Trophoblast cell (in vitro differentiated cells and primary cell): ENCODE measurements at regions not wholly inside any gene's neighbourhood (a gene's known extent, or its start where the extent isn't known, plus 50 kb on each side); places are given as distances from the start of the nearest gene placed in this dataset.
"Not testable (repeated sequence)": the region's sequence is repeated elsewhere in the genome, so short reads cannot be mapped to it uniquely, and the experiment has no call there.

Experiments
- DNase-seq, 2 donors: peaks; one replicate each; pipeline ENCODE4 v3.0.0-alpha.2; 2016
- H2AFZ ChIP-seq: 2 replicates; pipeline ENCODE4 v1.6.1; 2013; ENCODE audit warnings: low read length, moderate library complexity, mild to moderate bottlenecking; ENCODE audit not compliant: insufficient read depth, poor library complexity
- H2AK5ac ChIP-seq: 2 replicates; pipeline ENCODE4 v1.6.1; 2013; ENCODE audit warnings: mild to moderate bottlenecking, low read length
- H2BK120ac ChIP-seq: 2 replicates; pipeline ENCODE4 v1.6.1; 2013; ENCODE audit warnings: low read length, mild to moderate bottlenecking, moderate library complexity; ENCODE audit not compliant: insufficient read depth, poor library complexity
- H2BK12ac ChIP-seq: 2 replicates; pipeline ENCODE4 v1.6.1; 2013; ENCODE audit warnings: mild to moderate bottlenecking, low read length, moderate library complexity
- H2BK5ac ChIP-seq: 2 replicates; pipeline ENCODE4 v1.6.1; 2013; ENCODE audit warnings: low read length, low read depth, moderate library complexity, mild to moderate bottlenecking; ENCODE audit not compliant: poor library complexity
- H3K14ac ChIP-seq: 2 replicates; pipeline ENCODE4 v1.6.1; 2013; ENCODE audit warnings: mild to moderate bottlenecking, low read length
- H3K18ac ChIP-seq: 2 replicates; pipeline ENCODE4 v1.6.1; 2013; ENCODE audit warnings: mild to moderate bottlenecking, low read length
- H3K23ac ChIP-seq: 2 replicates; pipeline ENCODE4 v1.6.1; 2013; ENCODE audit warnings: low read length
- H3K27ac ChIP-seq: 2 replicates; pipeline ENCODE4 v1.5.1; 2013; ENCODE audit warnings: low read depth, mild to moderate bottlenecking, inconsistent platforms, low read length, moderate library complexity
- H3K27me3 ChIP-seq: 2 replicates; pipeline ENCODE4 v1.6.1; 2013; ENCODE audit warnings: inconsistent platforms, mild to moderate bottlenecking, low read length, moderate library complexity; ENCODE audit not compliant: insufficient read depth
- H3K36me3 ChIP-seq, 2 experiments: 1 replicate in 1 of 2; 2 replicates in 1 of 2; pipeline ENCODE4 v1.6.1; 2013; ENCODE audit warnings: low read length in 2 of 2, mild to moderate bottlenecking in 2 of 2, moderate library complexity in 1 of 2; ENCODE audit not compliant: insufficient read depth in 2 of 2, control insufficient read depth in 1 of 2
- H3K4ac ChIP-seq: 2 replicates; pipeline ENCODE4 v1.6.1; 2013; ENCODE audit warnings: low read depth, mild to moderate bottlenecking, low read length, moderate library complexity
- H3K4me1 ChIP-seq, 2 experiments: 1 replicate in 1 of 2; 2 replicates in 1 of 2; pipeline ENCODE4 v1.6.1; 2013; ENCODE audit warnings: low read length in 2 of 2, mild to moderate bottlenecking in 2 of 2, moderate library complexity in 1 of 2; ENCODE audit not compliant: insufficient read depth in 2 of 2, control insufficient read depth in 1 of 2
- H3K4me2 ChIP-seq: 2 replicates; pipeline ENCODE4 v1.6.1; 2013; ENCODE audit warnings: inconsistent platforms, mild to moderate bottlenecking, low read length, moderate library complexity
- H3K4me3 ChIP-seq: 2 replicates; pipeline ENCODE4 v1.5.1; 2013; ENCODE audit warnings: mild to moderate bottlenecking, low read depth, low read length, inconsistent platforms
- H3K79me1 ChIP-seq: one replicate; pipeline ENCODE4 v1.6.1; 2013; ENCODE audit warnings: low read length
- H3K79me2 ChIP-seq: 2 replicates; pipeline ENCODE4 v1.6.1; 2013; ENCODE audit warnings: low read length, mild to moderate bottlenecking; ENCODE audit not compliant: control insufficient read depth, insufficient read depth, poor library complexity
- H3K9ac ChIP-seq: 2 replicates; pipeline ENCODE4 v1.6.1; 2013; ENCODE audit warnings: mild to moderate bottlenecking, low read length
- H3K9me3 ChIP-seq: 2 replicates; pipeline ENCODE4 v1.6.1; 2013; ENCODE audit warnings: low read depth, mild to moderate bottlenecking, control low read depth, inconsistent platforms, low read length; ENCODE audit not compliant: insufficient read depth
- H4K12ac ChIP-seq: 2 replicates; pipeline ENCODE4 v1.6.1; 2013; ENCODE audit warnings: low read depth, mild to moderate bottlenecking, low read length, moderate library complexity
- H4K8ac ChIP-seq: 2 replicates; pipeline ENCODE4 v1.6.1; 2013; ENCODE audit warnings: low read depth, mild to moderate bottlenecking, low read length, moderate library complexity
- H4K91ac ChIP-seq: one replicate; pipeline ENCODE4 v1.6.1; 2013; ENCODE audit warnings: low read depth, mild to moderate bottlenecking, low read length, moderate library complexity
- WGBS: extraction: QIAGEN DNeasy Blood & Tissue Kit; methylation state at CpG from one replicate; pipeline ENCODE4 v1.1.7; 2013; ENCODE audit warnings: missing lambda C conversion rate; ENCODE audit not compliant: insufficient read length, insufficient coverage; ENCODE audit errors: extremely low coverage; 5-methylcytosine and 5-hydroxymethylcytosine counted together

GRCh38 chr13:87557788-87558187 lies 113.4 kb upstream of the SLITRK5 start:
- Histone ChIP-seq H2BK5ac (no peak overlapping the region), H3K18ac (no peak overlapping the region), H2BK12ac (no peak overlapping the region), H3K4ac (no peak overlapping the region), H4K91ac (no peak overlapping the region), H4K12ac (no peak overlapping the region), H3K9ac (no peak overlapping the region), H3K23ac (no peak overlapping the region), H2AK5ac (no peak overlapping the region), H4K8ac (no peak overlapping the region), H3K79me1 (no peaks in the 10 kb centered on the region), H3K14ac (no peak overlapping the region), H3K79me2 (no peaks in the 10 kb centered on the region), H3K27me3 (no peaks in the 10 kb centered on the region), H3K4me1 (no peaks in the 10 kb centered on the region), H2AFZ (no peak overlapping the region), H3K27ac (no peak overlapping the region), H2BK120ac (no peak overlapping the region), H3K4me3 (no peak overlapping the region), H3K36me3 (no peaks in the 10 kb centered on the region), H3K9me3 (no peaks in the 10 kb centered on the region), H3K4me2 (no peak overlapping the region)
- WGBS, result no CpG with 5 or more reads among the region's 2 CpGs
- DNase-seq, result no peak

GRCh38 chr13:87561580-87561979 lies 109.6 kb upstream of the SLITRK5 start:
- H3K4ac ChIP-seq, H3K18ac ChIP-seq, H3K9me3 ChIP-seq, H2BK120ac ChIP-seq, H2BK5ac ChIP-seq, H3K36me3 ChIP-seq, H3K4me1 ChIP-seq, H2BK12ac ChIP-seq, H3K27ac ChIP-seq, H4K91ac ChIP-seq, H3K4me3 ChIP-seq, H2AK5ac ChIP-seq, H3K23ac ChIP-seq, H2AFZ ChIP-seq, H3K4me2 ChIP-seq, H4K8ac ChIP-seq, H3K79me1 ChIP-seq, H4K12ac ChIP-seq, H3K79me2 ChIP-seq, H3K14ac ChIP-seq, H3K9ac ChIP-seq, H3K27me3 ChIP-seq, DNase-seq: not testable (repeated sequence)
- WGBS, result no CpG with 5 or more reads among the region's 31 CpGs

- Histone ChIP-seq H3K79me1 (no peaks in the 10 kb centered on the region), H2AK5ac (no peak overlapping the region), H3K4me2 (no peak overlapping the region), H3K4me1 (no peaks in the 10 kb centered on the region), H3K27me3 (no peaks in the 10 kb centered on the region), H4K91ac (no peak overlapping the region), H3K27ac (no peak overlapping the region), H2BK5ac (no peak overlapping the region), H3K36me3 (no peaks in the 10 kb centered on the region), H3K23ac (no peak overlapping the region), H2BK12ac (no peak overlapping the region), H4K8ac (no peak overlapping the region), H3K14ac (no peak overlapping the region), H2BK120ac (no peak overlapping the region), H3K18ac (no peak overlapping the region), H3K4ac (no peak overlapping the region), H3K9ac (no peak overlapping the region), H4K12ac (no peak overlapping the region), H3K4me3 (no peak overlapping the region), H2AFZ (no peak overlapping the region), H3K9me3 (no peaks in the 10 kb centered on the region), H3K79me2 (no peaks in the 10 kb centered on the region)
- no CpG with 5 or more reads among the region's 2 CpGs for WGBS
- no peak for DNase-seq
Observed at GRCh38 chr13:87570669-87571068, 100.5 kb upstream of the SLITRK5 start.

GRCh38 chr13:87582399-87582798 lies 88.8 kb upstream of the SLITRK5 start:
- no peak overlapping the region for H4K12ac ChIP-seq
- H2BK12ac ChIP-seq, result no peak overlapping the region
- H4K8ac ChIP-seq, result no peak overlapping the region
- no peak overlapping the region for H3K4ac ChIP-seq
- no peaks in the 10 kb centered on the region for H3K9me3 ChIP-seq
- H3K79me2 ChIP-seq, result no peaks in the 10 kb centered on the region
- H3K27me3 ChIP-seq, result no peaks in the 10 kb centered on the region
- no peak overlapping the region for H4K91ac ChIP-seq
- no peak overlapping the region for H3K27ac ChIP-seq
- no peak overlapping the region for H3K9ac ChIP-seq
- H2AK5ac ChIP-seq, result no peak overlapping the region
- H3K18ac ChIP-seq, result no peak overlapping the region
- H2BK120ac ChIP-seq, result no peak overlapping the region
- no peak overlapping the region for H2BK5ac ChIP-seq
- no peak overlapping the region for H3K14ac ChIP-seq
- no peak overlapping the region for H3K4me3 ChIP-seq
- DNase-seq, result no peak
- H3K36me3 ChIP-seq, result no peaks in the 10 kb centered on the region
- H3K4me1 ChIP-seq, result no peaks in the 10 kb centered on the region
- no peaks in the 10 kb centered on the region for H3K79me1 ChIP-seq
- H2AFZ ChIP-seq, result no peak overlapping the region
- H3K4me2 ChIP-seq, result no peak overlapping the region
- H3K23ac ChIP-seq, result no peak overlapping the region

- Histone ChIP-seq H3K9me3 (no peaks in the 10 kb centered on the region), H2BK120ac (no peak overlapping the region), H3K79me2 (no peaks in the 10 kb centered on the region), H3K4me1 (no peaks in the 10 kb centered on the region), H3K4me2 (no peak overlapping the region), H3K4ac (no peak overlapping the region), H3K9ac (no peak overlapping the region), H4K12ac (no peak overlapping the region), H3K23ac (no peak overlapping the region), H3K14ac (no peak overlapping the region), H3K79me1 (no peaks in the 10 kb centered on the region), H3K36me3 (no peaks in the 10 kb centered on the region), H3K27ac (no peak overlapping the region), H4K8ac (no peak overlapping the region), H3K18ac (no peak overlapping the region), H2AK5ac (no peak overlapping the region), H4K91ac (no peak overlapping the region), H2AFZ (no peak overlapping the region), H2BK5ac (no peak overlapping the region), H2BK12ac (no peak overlapping the region), H3K27me3 (no peaks in the 10 kb centered on the region), H3K4me3 (no peak overlapping the region)
- no peak for DNase-seq
- WGBS, result no CpG with 5 or more reads among the region's 1 CpG
Observed at GRCh38 chr13:87590518-87590917, 80.7 kb upstream of the SLITRK5 start.
